DMS 273 (cell line): ENCODE measurements at regions not wholly inside any gene's neighbourhood (a gene's known extent, or its start where the extent isn't known, plus 50 kb on each side); places are given as distances from the start of the nearest gene placed in this dataset.
"Not testable (repeated sequence)": the region's sequence is repeated elsewhere in the genome, so short reads cannot be mapped to it uniquely, and the experiment has no call there.

Experiments used
- DNase-seq: peaks from one replicate; lab custom pipeline; 2025; ENCODE audit not compliant: unreplicated experiment; lab: John Stamatoyannopoulos, UW

- no peak for DNase-seq
Measured at GRCh38 chr16:75919664-75920063, 193.4 kb upstream of the CPHXL start.

- DNase-seq, result no peak
Measured at GRCh38 chr16:75921281-75921680, 195.0 kb upstream of the CPHXL start.

DNA sequence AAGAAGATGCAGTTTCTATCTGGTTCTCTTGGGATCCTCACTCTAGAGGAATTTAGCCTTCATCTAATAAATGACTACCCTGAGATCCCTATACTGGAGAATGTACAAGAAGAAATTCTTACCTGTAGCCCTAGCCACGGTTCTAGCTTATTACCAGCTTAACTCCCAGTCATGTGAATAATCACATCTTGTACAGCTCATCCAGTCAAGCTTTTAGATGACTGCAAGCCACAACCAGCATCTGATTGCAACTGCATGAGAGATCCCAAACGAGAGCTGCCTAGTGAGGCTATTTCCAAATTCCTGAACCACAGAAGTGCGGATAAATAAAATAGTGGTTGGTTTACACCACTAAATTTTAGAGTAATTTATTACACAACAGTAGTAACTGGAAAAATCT is 196.0 kb upstream of the CPHXL start:
- no peak for DNase-seq

GRCh38 chr16:75924397-75924796 is 198.1 kb upstream of the CPHXL start:
- DNase-seq, result no peak

DNA sequence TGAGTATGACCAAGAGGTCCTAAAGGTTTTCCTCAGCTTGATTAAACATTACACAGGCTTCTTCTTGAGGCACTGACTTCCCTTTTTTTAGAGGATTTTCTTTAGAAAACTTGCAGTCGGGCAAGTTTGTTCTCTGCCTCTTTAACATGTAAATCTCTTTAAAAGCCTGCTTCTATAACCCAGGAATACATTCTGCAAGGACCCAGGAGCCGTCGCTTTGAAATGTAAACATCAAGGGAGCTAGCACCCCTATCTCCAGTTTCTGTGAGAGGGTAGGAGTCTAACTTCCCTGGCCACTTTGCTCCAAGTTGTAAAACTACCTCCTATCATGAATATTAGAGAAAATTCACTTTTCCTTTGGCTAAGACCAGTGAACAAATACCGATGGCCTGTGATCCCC is 201.5 kb upstream of the CPHXL start:
- DNase-seq, result no peak

- no peak for DNase-seq
Measured at GRCh38 chr16:75928295-75928694, 202.0 kb upstream of the CPHXL start.

DNA sequence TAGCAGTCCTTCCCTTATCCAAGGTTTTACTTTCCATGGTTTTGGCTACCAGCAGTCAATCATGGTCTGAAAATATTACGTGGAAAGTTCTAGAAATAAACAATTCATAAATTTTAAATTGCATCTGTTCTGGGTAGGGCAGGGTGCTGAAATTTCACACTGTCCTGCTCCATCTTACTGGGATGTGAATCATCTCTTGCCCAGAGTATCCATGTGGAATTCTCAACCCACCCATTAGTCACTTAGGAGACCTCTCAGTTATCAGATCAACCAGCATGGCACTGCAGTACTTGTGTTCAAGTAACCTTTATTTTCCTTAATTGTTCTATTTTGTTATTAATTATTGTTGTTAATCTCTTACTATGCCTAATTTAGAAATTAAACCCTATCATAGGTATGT is 202.8 kb upstream of the CPHXL start:
- no peak for DNase-seq

DNA sequence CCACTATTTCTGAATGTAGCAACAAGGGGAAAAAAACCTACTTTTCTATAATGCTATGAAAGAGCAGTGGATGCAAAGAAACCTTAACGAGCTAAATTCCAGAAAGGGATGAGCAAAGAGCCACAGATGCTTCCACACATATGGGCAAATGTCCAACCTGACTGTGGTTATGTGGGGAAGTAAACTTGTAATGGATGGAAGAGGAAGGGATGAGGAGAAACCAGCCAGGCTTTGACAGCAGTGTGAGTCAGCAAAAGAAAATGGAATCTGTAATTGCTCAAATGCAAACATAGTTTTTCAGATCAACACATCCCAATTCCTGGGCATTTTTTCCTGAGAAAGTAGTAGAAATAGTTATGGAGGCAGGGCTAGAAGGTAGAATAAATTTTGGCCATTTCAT is 204.8 kb upstream of the CPHXL start:
- DNase-seq, result no peak

DNA sequence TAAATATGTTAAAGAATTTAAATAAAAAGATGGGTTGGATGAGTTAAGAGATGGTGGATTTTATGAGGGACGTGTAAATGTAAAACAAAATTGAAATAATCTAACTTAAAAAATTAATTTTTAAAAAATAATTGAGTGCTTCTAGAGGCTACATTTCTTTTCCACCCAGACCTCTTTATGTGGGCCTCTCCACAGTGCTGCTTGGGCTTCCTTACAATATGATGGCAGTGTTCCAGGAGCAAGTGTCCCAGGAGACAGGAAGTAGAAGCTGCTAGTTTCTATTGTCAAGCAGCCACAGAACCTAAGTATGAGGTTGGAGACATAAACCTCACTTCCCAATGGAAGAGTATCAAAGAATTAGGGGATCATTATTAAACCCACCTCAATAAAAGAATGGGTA is 205.7 kb upstream of the CPHXL start:
- DNase-seq, result peak; percentile 4

DNA sequence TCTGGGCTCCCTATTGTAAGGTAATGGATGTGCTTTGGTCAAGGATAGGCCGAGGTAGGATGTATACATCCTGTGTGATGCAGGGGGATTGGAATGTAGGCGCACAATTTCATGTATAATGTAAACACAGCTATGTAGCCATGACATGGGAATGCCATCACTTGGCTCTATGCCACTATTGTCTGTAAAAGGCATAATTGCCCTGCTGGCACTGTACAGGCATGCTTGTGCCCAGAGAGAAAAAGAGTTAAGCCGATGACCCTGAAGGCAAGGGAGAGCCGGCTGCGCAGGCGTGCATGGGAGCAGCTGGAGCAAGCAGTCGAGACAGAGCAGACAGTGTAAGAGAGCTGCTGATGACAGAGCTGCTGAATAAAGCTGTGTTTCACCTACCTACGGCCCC is 212.5 kb upstream of the CPHXL start:
- no peak for DNase-seq

- no peak for DNase-seq
Measured at GRCh38 chr16:75942351-75942750, 216.1 kb upstream of the CPHXL start.

DNA sequence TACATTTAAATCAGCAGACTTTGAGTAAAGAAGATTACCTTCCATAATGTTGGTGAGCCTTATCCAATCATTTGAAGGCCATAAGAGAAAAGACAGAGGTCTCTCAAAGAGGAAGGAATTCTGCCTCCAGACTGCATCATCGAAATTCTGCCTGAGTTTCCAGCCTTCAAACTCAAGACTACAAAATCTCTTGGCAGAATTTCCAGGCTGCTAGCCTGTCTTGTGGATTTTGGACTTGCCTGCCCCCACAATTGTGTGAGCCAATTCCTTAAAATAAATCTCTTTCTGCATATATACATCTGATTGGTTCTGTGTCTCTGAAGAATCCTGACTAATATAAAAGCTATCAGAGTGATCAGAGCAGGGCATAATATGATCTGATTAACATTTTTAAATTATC is 216.6 kb upstream of the CPHXL start:
- DNase-seq, result no peak

DNA sequence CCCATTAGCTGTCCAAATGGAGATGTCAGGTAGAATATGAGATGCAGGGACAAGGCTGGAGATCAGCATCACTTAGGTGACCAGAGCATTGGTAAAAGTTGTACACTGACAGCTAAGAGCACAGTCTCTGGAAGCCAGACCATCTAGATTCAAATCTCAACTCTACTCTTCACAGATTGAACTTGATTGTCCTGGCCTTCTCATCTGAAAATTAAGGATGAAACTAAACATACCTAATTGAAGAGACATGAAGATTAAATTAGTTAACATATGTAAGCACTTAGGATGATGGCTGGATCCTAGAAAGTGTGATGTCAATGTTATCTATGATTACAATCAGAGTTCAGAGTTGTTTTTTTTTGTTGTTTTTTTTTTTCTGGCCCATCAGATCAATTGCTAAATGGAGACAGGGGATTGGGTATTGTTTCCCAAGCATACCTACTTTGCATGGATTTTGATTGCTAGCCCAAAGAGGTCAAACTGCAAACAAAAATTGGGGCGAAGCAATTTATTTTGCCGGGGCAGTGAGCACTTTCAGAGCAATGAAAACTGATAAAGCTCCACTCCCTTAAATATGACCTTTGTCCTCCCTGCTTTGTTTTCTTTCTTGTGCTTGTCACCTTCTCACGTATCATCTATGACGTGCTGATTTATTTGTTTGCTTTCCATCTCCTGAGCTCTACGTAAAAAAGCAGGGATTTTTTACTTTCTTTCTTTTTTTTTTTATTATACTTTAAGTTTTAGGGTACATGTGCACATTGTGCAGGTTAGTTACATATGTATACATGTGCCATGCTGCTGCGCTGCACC is 217.6 kb upstream of the CPHXL start:
- no peak for DNase-seq

DNA sequence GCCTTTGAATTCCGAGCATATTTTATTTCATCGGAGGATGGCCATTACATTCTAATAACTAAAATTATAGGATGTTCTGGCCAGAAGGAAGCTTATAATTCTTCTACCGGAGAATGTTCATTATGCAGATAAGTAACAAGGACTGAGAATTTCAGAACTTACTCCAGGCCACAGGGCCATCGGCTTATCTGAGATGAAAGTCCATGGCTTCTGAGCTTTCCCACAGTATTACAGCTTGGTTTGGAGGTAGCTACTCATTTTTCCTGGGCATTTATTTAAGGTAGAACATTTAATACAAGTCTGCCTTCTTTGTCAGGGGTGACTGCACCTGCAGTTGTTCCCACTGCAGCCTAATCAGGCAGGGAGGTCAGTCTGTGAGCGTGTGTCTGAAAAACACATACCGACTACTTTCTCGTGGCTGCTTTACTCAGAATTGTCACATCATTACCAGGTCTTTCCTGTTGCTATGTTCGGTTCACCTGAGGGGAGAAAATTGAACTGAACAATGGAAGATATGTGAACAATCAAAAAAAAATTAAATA is 219.7 kb upstream of the CPHXL start:
- no peak for DNase-seq

- DNase-seq, result no peak
Measured at GRCh38 chr16:75947626-75948239, 221.4 kb upstream of the CPHXL start.

DNA sequence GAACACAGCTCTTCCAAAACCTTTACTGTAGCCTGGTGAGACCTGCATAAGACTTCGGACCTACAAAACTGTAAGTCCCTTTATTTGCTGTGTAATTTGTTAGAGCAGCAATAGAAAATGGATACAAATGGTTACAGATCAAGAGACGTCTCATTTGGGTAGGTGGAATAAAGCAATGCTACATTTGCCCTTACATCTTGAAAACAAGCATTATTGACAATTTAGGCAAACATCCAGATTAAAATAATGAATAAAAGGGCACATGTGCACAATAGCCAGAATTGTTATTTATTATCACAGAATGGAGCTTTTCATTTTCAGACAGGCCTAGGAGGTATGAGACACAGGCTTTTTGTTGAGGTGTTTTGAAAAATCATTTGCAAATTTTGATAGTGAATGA is 222.2 kb upstream of the CPHXL start:
- no peak for DNase-seq

- DNase-seq, result no peak
Measured at GRCh38 chr16:75948886-75949285, 222.6 kb upstream of the CPHXL start.

GRCh38 chr16:75952124-75952523 is 225.8 kb upstream of the CPHXL start:
- no peak for DNase-seq

- no peak for DNase-seq
Measured at GRCh38 chr16:75957870-75958269, 231.6 kb upstream of the CPHXL start.

DNA sequence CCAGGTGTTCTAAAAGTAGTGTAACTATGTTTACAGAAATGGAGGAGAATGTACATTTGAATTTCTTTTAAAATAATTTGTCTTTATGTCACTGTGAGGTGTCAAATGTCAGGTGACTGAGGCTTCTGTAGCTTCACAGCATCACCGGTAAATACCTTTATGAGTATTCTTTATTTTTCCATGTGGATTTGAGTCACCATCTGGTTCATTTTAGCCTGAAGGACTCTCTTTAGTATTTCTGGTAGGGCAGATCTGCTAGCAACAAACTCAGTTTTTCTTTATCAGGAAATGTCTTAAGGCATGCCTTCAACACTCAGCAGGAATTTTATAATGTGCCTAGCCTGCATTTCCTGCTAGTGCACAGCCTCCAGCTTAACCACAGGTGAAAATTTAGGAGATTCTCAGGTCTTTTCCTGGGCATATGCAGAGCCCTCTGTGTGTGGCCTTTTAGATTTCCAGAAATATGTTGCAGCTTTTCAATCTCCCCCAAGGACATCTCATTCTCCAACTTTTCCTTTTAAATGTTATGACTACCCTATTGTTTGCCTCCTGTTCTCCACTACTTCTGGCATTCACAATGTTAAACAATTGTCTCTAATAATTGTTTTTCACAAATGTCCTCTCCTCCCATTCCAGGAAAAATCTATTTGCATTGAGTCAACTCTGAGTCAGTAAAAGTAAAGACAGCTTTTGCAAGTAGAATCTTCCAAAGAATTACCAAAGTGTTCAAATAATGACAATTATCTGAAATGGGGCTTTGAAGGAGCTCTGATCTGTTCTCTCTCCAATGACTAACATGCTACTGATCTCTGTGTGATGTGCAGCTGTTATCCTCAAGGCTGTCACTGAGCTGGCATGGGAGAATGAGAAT is 239.4 kb upstream of the CPHXL start:
- DNase-seq, result no peak

GRCh38 chr16:75969120-75969519 is 242.8 kb upstream of the CPHXL start:
- not testable (repeated sequence) for DNase-seq

- no peak for DNase-seq
Measured at GRCh38 chr16:75971334-75971733, 245.0 kb upstream of the CPHXL start.
